Caco-2 (cell line): ENCODE measurements at regions not wholly inside any gene's neighbourhood (a gene's known extent, or its start where the extent isn't known, plus 50 kb on each side); places are given as distances from the start of the nearest gene placed in this dataset.

Source experiments
- BruUV-seq: library from RNA; stranded (reverse); fragments of 400-500 nt; replicated peaks from 2 replicates; lab custom pipeline; 2021; lab: Mats Ljungman, UMichigan
- CTCF ChIA-PET: fragments of 300-600 bp; sonication (Branson Sonifier 250); formaldehyde crosslinking; loops from one replicate; lab custom pipeline; 2022; ENCODE audit warnings: antibody characterized with exemption; lab: Charles Lee
- POLR2A ChIA-PET: fragments of 300-600 bp; sonication (Branson Sonifier 250); formaldehyde crosslinking; loops from one replicate; lab custom pipeline; 2022; ENCODE audit warnings: antibody characterized with exemption; lab: Charles Lee
- DNase-seq, 2 experiments: peaks; one replicate each; pipeline versions ENCODE4 v3.0.0 to v3.0.0-alpha.2; 2020 to 2022
- H3K27me3 ChIP-seq: replicated peaks from 2 replicates; pipeline ENCODE4 v1.6.0; 2011; ENCODE audit warnings: low read length; ENCODE audit not compliant: control insufficient read depth, insufficient read depth
- H3K36me3 ChIP-seq: 2 replicates; pipeline ENCODE4 v1.5.1; 2011; ENCODE audit warnings: low read length; ENCODE audit not compliant: control insufficient read depth, insufficient read depth
- H3K4me1 ChIP-seq: fragments of 250-450 bp; sonication (Bioruptor Pico); 2 replicates; pipeline ENCODE4 v1.5.1; 2020; ENCODE audit warnings: mild to moderate bottlenecking
- H3K4me3 ChIP-seq: 2 replicates; pipeline ENCODE4 v1.5.1; 2011; ENCODE audit warnings: low read depth, mild to moderate bottlenecking, control low read depth, low read length
- H3K9me3 ChIP-seq: fragments of 250-450 bp; sonication (Bioruptor Pico); 2 replicates; pipeline ENCODE4 v1.5.1; 2020; ENCODE audit warnings: mild to moderate bottlenecking, moderate library complexity
- H3K27ac Mint-ChIP-seq: one replicate; pipeline ENCODE4 v1.8.0; 2022; ENCODE audit warnings: mixed read lengths; ENCODE audit not compliant: unreplicated experiment
- H3K27me3 Mint-ChIP-seq: one replicate; pipeline ENCODE4 v1.8.0; 2022; ENCODE audit warnings: mixed read lengths; ENCODE audit not compliant: insufficient read depth, unreplicated experiment
- H3K36me3 Mint-ChIP-seq: one replicate; pipeline ENCODE4 v1.8.0; 2022; ENCODE audit warnings: mild to moderate bottlenecking, mixed read lengths; ENCODE audit not compliant: insufficient read depth, unreplicated experiment
- H3K4me1 Mint-ChIP-seq: one replicate; pipeline ENCODE4 v1.8.0; 2022; ENCODE audit warnings: low read depth, mixed read lengths; ENCODE audit not compliant: unreplicated experiment
- H3K4me3 Mint-ChIP-seq: one replicate; pipeline ENCODE4 v1.8.0; 2022; ENCODE audit warnings: mild to moderate bottlenecking, moderate library complexity, mixed read lengths; ENCODE audit not compliant: unreplicated experiment
- H3K9me3 Mint-ChIP-seq: one replicate; pipeline ENCODE4 v1.8.0; 2022; ENCODE audit warnings: mixed read lengths; ENCODE audit not compliant: unreplicated experiment
- CTCF ChIP-seq, 2 experiments: fragments of 200-600 bp in 1 of 2; IDR thresholded peaks; 1 replicate in 1 of 2; 2 replicates in 1 of 2; pipeline versions ENCODE4 v1.5.1 to v1.8.0; 2011 to 2022; ENCODE audit warnings: antibody characterized with exemption in 1 of 2, control low read depth in 1 of 2, inconsistent platforms in 1 of 2, low read depth in 1 of 2, low read length in 1 of 2, mild to moderate bottlenecking in 1 of 2, moderate library complexity in 1 of 2; ENCODE audit not compliant: insufficient read depth in 1 of 2, severe bottlenecking in 1 of 2, unreplicated experiment in 1 of 2
- intact Hi-C: fragments of 100-400 bp; cut with micrococcal nuclease; formaldehyde crosslinking; loops from one replicate; pipeline ENCODE4 v1.10.0; 2022; ENCODE audit not compliant: unreplicated experiment

- Mint-ChIP-seq H3K36me3 (no peaks in the 10 kb centered on the region), H3K27me3 (no peaks in the 10 kb centered on the region), H3K4me3 (no peak overlapping the region), H3K27ac (no peak overlapping the region), H3K9me3 (peaks cover 10% of the 10 kb centered on the region), H3K4me1 (no peaks in the 10 kb centered on the region)
- Histone ChIP-seq H3K4me1 (no peaks in the 10 kb centered on the region), H3K9me3 (no peaks in the 10 kb centered on the region), H3K36me3 (no peaks in the 10 kb centered on the region), H3K4me3 (no peak overlapping the region), H3K27me3 (no peaks in the 10 kb centered on the region)
- no peak for DNase-seq
- ChIA-PET POLR2A (no interaction called here), CTCF (no interaction called here)
- no TSS peak for BruUV-seq
- intact Hi-C loops: no loop called here
- no peak for TF ChIP-seq CTCF (IDR thresholded peaks at IDR 0.05; ENCODE audit: insufficient read depth in 1 of 2, low read depth in 1 of 2, low read length in 1 of 2, severe bottlenecking in 1 of 2, unreplicated experiment in 1 of 2)
These were observed 378.1 kb upstream of the TMPO start for GRCh38 chr12:98137278-98137677.

- Mint-ChIP-seq H3K4me1 (peaks cover 21% of the 10 kb centered on the region), H3K9me3 (peaks cover 24% of the 10 kb centered on the region), H3K36me3 (peaks cover 6% of the 10 kb centered on the region), H3K27me3 (no peaks in the 10 kb centered on the region), H3K4me3 (no peak overlapping the region), H3K27ac (no peak overlapping the region)
- intact Hi-C loops: no loop called here
- Histone ChIP-seq H3K4me1 (peaks cover 41% of the 10 kb centered on the region), H3K4me3 (no peak overlapping the region), H3K36me3 (no peaks in the 10 kb centered on the region), H3K27me3 (no peaks in the 10 kb centered on the region), H3K9me3 (no peaks in the 10 kb centered on the region)
- ChIA-PET POLR2A (no interaction called here), CTCF (no interaction called here)
- no TSS peak for BruUV-seq
- TF ChIP-seq CTCF (IDR thresholded peaks at IDR 0.05; ENCODE audit: insufficient read depth in 1 of 2, low read depth in 1 of 2, low read length in 1 of 2, severe bottlenecking in 1 of 2, unreplicated experiment in 1 of 2): no peak
- no peak for DNase-seq
These were observed 370.4 kb upstream of the TMPO start for GRCh38 chr12:98144953-98145352.

GRCh38 chr12:98146043-98146442 is 369.3 kb upstream of the TMPO start:
- H3K4me3 ChIP-seq: no peak overlapping the region
- H3K9me3 ChIP-seq: no peaks in the 10 kb centered on the region
- peaks cover 43% of the 10 kb centered on the region for H3K4me1 ChIP-seq
- H3K27me3 Mint-ChIP-seq: no peaks in the 10 kb centered on the region
- H3K36me3 Mint-ChIP-seq: peaks cover 6% of the 10 kb centered on the region
- intact Hi-C loops: no loop called here
- peaks cover 24% of the 10 kb centered on the region for H3K9me3 Mint-ChIP-seq
- no peak overlapping the region for H3K4me3 Mint-ChIP-seq
- ChIA-PET CTCF (no interaction called here), POLR2A (no interaction called here)
- BruUV-seq: no TSS peak
- DNase-seq: no peak
- no peak for TF ChIP-seq CTCF (IDR thresholded peaks at IDR 0.05; ENCODE audit: insufficient read depth in 1 of 2, low read depth in 1 of 2, low read length in 1 of 2, severe bottlenecking in 1 of 2, unreplicated experiment in 1 of 2)
- peaks cover 21% of the 10 kb centered on the region for H3K4me1 Mint-ChIP-seq
- H3K36me3 ChIP-seq: no peaks in the 10 kb centered on the region
- no peaks in the 10 kb centered on the region for H3K27me3 ChIP-seq
- H3K27ac Mint-ChIP-seq: no peak overlapping the region
